H9 (cell line): ENCODE measurements at regions not wholly inside any gene's neighbourhood (a gene's known extent, or its start where the extent isn't known, plus 50 kb on each side); places are given as distances from the start of the nearest gene placed in this dataset.

Experiments
- DNase-seq: peaks from one replicate; pipeline ENCODE4 v3.0.0-alpha.2; 2017
- H2AFZ ChIP-seq: one replicate; pipeline ENCODE4 v1.6.1; 2013; ENCODE audit warnings: mild to moderate bottlenecking, low read length, control low read depth, moderate library complexity
- H2AK5ac ChIP-seq: 2 replicates; pipeline ENCODE4 v1.6.1; 2013; ENCODE audit warnings: low read length, control low read depth, mixed read lengths; ENCODE audit not compliant: insufficient read length
- H2BK120ac ChIP-seq: one replicate; pipeline ENCODE4 v1.6.1; 2013; ENCODE audit warnings: low read depth, mild to moderate bottlenecking, low read length, control low read depth, inconsistent platforms; ENCODE audit not compliant: poor library complexity, severe bottlenecking
- H2BK12ac ChIP-seq: 2 replicates; pipeline ENCODE4 v1.6.1; 2013; ENCODE audit warnings: low read length, control low read depth, mixed read lengths, low read depth; ENCODE audit not compliant: insufficient read length
- H2BK15ac ChIP-seq: 2 replicates; pipeline ENCODE4 v1.6.1; 2013; ENCODE audit warnings: low read depth, low read length, control low read depth
- H2BK20ac ChIP-seq: one replicate; pipeline ENCODE4 v1.6.1; 2013; ENCODE audit warnings: low read depth, mild to moderate bottlenecking, low read length, control low read depth, inconsistent platforms; ENCODE audit not compliant: poor library complexity, severe bottlenecking
- H2BK5ac ChIP-seq: 2 replicates; pipeline ENCODE4 v1.6.1; 2013; ENCODE audit warnings: low read length, control low read depth, mixed read lengths; ENCODE audit not compliant: insufficient read length
- H3K14ac ChIP-seq: 2 replicates; pipeline ENCODE4 v1.6.1; 2013; ENCODE audit warnings: low read length, control low read depth; ENCODE audit not compliant: insufficient read depth
- H3K18ac ChIP-seq: 2 replicates; pipeline ENCODE4 v1.6.1; 2013; ENCODE audit warnings: low read depth, mild to moderate bottlenecking, mixed read lengths, low read length, control low read depth; ENCODE audit not compliant: insufficient read length
- H3K23ac ChIP-seq: 2 replicates; pipeline ENCODE4 v1.6.1; 2013; ENCODE audit warnings: low read length, control low read depth, mixed read lengths, low read depth; ENCODE audit not compliant: insufficient read length
- H3K23me2 ChIP-seq: 2 replicates; pipeline ENCODE4 v1.6.1; 2013; ENCODE audit warnings: low read depth, mild to moderate bottlenecking, mixed read lengths, low read length, control low read depth; ENCODE audit not compliant: insufficient read length, poor library complexity, severe bottlenecking
- H3K27ac ChIP-seq: 2 replicates; pipeline ENCODE4 v1.5.1; 2013; ENCODE audit warnings: low read length, control low read depth, mixed read lengths, low read depth; ENCODE audit not compliant: insufficient read length
- H3K27me3 ChIP-seq: 2 replicates; pipeline ENCODE4 v1.6.1; 2013; ENCODE audit warnings: low read length, control low read depth, inconsistent platforms; ENCODE audit not compliant: insufficient read depth
- H3K4ac ChIP-seq: 2 replicates; pipeline ENCODE4 v1.6.1; 2013; ENCODE audit warnings: low read depth, mild to moderate bottlenecking, control low read depth, inconsistent platforms, low read length, moderate library complexity
- H3K4me1 ChIP-seq: 2 replicates; pipeline ENCODE4 v1.6.1; 2013; ENCODE audit warnings: low read length, control low read depth, inconsistent platforms; ENCODE audit not compliant: insufficient read depth
- H3K4me2 ChIP-seq: 2 replicates; pipeline ENCODE4 v1.6.1; 2013; ENCODE audit warnings: low read length, control low read depth, mixed read lengths; ENCODE audit not compliant: insufficient read length, insufficient read depth
- H3K56ac ChIP-seq: 2 replicates; pipeline ENCODE4 v1.6.1; 2013; ENCODE audit warnings: low read depth, mild to moderate bottlenecking, mixed read lengths, low read length, control low read depth; ENCODE audit not compliant: insufficient read length
- H3K79me1 ChIP-seq: 2 replicates; pipeline ENCODE4 v1.6.1; 2013; ENCODE audit warnings: low read depth, mild to moderate bottlenecking, moderate library complexity, low read length, control low read depth, inconsistent platforms; ENCODE audit not compliant: insufficient read depth, poor library complexity, severe bottlenecking
- H3K79me2 ChIP-seq: 2 replicates; pipeline ENCODE4 v1.6.1; 2013; ENCODE audit warnings: low read length, control low read depth, inconsistent platforms; ENCODE audit not compliant: insufficient read depth
- H3K9ac ChIP-seq: 2 replicates; pipeline ENCODE4 v1.6.1; 2013; ENCODE audit warnings: low read length, control low read depth, mixed read lengths; ENCODE audit not compliant: insufficient read length; ENCODE audit errors: extremely low read depth
- H3K9me3 ChIP-seq: one replicate; pipeline ENCODE4 v1.6.1; 2013; ENCODE audit warnings: low read depth, low read length, inconsistent platforms; ENCODE audit not compliant: control insufficient read depth
- H3T11ph ChIP-seq: one replicate; pipeline ENCODE4 v1.6.1; 2013; ENCODE audit warnings: mild to moderate bottlenecking, low read length, control low read depth, inconsistent platforms
- H4K20me1 ChIP-seq: one replicate; pipeline ENCODE4 v1.6.1; 2013; ENCODE audit not compliant: control insufficient read depth, insufficient read length, insufficient read depth
- H4K5ac ChIP-seq: 2 replicates; pipeline ENCODE4 v1.6.1; 2013; ENCODE audit warnings: low read depth, mild to moderate bottlenecking, mixed read lengths, low read length, control low read depth; ENCODE audit not compliant: insufficient read length
- H4K8ac ChIP-seq: replicated peaks from 2 replicates; pipeline ENCODE4 v1.6.1; 2013; ENCODE audit warnings: low read length, control low read depth, mixed read lengths, low read depth; ENCODE audit not compliant: insufficient read length
- H4K91ac ChIP-seq: 2 replicates; pipeline ENCODE4 v1.6.1; 2013; ENCODE audit warnings: low read depth, mild to moderate bottlenecking, moderate library complexity, mixed read lengths, low read length, control low read depth; ENCODE audit not compliant: insufficient read length
- H3K27ac Mint-ChIP-seq, 3 experiments: 2 replicates in 2 of 3; 3 replicates in 1 of 3; pipeline ENCODE4 v1.8.0; 2020 to 2021; ENCODE audit warnings: mixed read lengths in 3 of 3, mild to moderate bottlenecking in 1 of 3, moderate library complexity in 1 of 3
- H3K27me3 Mint-ChIP-seq: 2 replicates; pipeline ENCODE4 v1.8.0; 2021; ENCODE audit warnings: low read depth, mild to moderate bottlenecking, moderate library complexity, mixed read lengths
- H3K36me3 Mint-ChIP-seq, 3 experiments: 2 replicates in 2 of 3; 3 replicates in 1 of 3; pipeline ENCODE4 v1.8.0; 2020 to 2021; ENCODE audit warnings: low read depth in 3 of 3, mixed read lengths in 3 of 3; ENCODE audit not compliant: insufficient read depth in 1 of 3
- H3K4me1 Mint-ChIP-seq, 2 experiments: 2 replicates each; pipeline ENCODE4 v1.8.0; 2020; ENCODE audit warnings: mixed read lengths in 2 of 2
- H3K4me3 Mint-ChIP-seq, 2 experiments: 2 replicates in 1 of 2; 3 replicates in 1 of 2; pipeline ENCODE4 v1.8.0; 2020 to 2021; ENCODE audit warnings: mild to moderate bottlenecking in 2 of 2, mixed read lengths in 2 of 2, moderate library complexity in 1 of 2
- H3K9me3 Mint-ChIP-seq, 2 experiments: 2 replicates in 1 of 2; 3 replicates in 1 of 2; pipeline ENCODE4 v1.8.0; 2020; ENCODE audit warnings: mild to moderate bottlenecking in 2 of 2, mixed read lengths in 2 of 2, moderate library complexity in 1 of 2
- CTCF ChIP-seq: fragments of 200-600 bp; sonication (generic); conservative IDR thresholded peaks from 3 replicates; pipeline ENCODE4 v1.8.0; 2021; ENCODE audit warnings: antibody characterized with exemption, mild to moderate bottlenecking
- WGBS: extraction: QIAGEN DNeasy Blood & Tissue Kit; methylation state at CpG from one replicate; pipeline ENCODE4 v1.1.7; 2013; ENCODE audit warnings: missing lambda C conversion rate, low lambda C conversion rate, mixed read lengths; ENCODE audit not compliant: insufficient read length; ENCODE audit errors: extremely low coverage; 5-methylcytosine and 5-hydroxymethylcytosine counted together

GRCh38 chr5:125525356-125525755 lies 778.9 kb upstream of the ZNF608 start:
- Histone ChIP-seq H3K9ac (no peak overlapping the region), H2BK120ac (no peak overlapping the region), H3K4me1 (no peaks in the 10 kb centered on the region), H3K27me3 (no peaks in the 10 kb centered on the region), H2AK5ac (no peak overlapping the region), H2AFZ (no peak overlapping the region), H4K20me1 (no peaks in the 10 kb centered on the region), H3K18ac (no peak overlapping the region), H2BK5ac (no peak overlapping the region), H3K56ac (no peak overlapping the region), H3K79me1 (no peaks in the 10 kb centered on the region), H3K23ac (no peak overlapping the region), H4K91ac (no peak overlapping the region), H2BK15ac (no peak overlapping the region), H2BK20ac (no peak overlapping the region), H3K23me2 (no peaks in the 10 kb centered on the region), H3K9me3 (no peaks in the 10 kb centered on the region), H3K4ac (no peak overlapping the region), H3K14ac (no peak overlapping the region), H3K79me2 (no peaks in the 10 kb centered on the region), H3T11ph (no peak overlapping the region), H3K4me2 (no peak overlapping the region), H3K27ac (no peak overlapping the region), H4K8ac (no peak overlapping the region), H4K5ac (no peak overlapping the region), H2BK12ac (no peak overlapping the region)
- WGBS: no CpG with 5 or more reads among the region's 4 CpGs
- H3K36me3 Mint-ChIP-seq: no peaks in the 10 kb centered on the region
- DNase-seq: no peak
- H3K27me3 Mint-ChIP-seq: no peaks in the 10 kb centered on the region
- H3K27ac Mint-ChIP-seq: peak overlapping the region in 1 of 3 experiments; percentile 62; a peak in 2 of 7 replicates
- H3K9me3 Mint-ChIP-seq: no peaks in the 10 kb centered on the region; a peak in 1 of 5 replicates
- no peak overlapping the region for H3K4me3 Mint-ChIP-seq
- no peak for TF ChIP-seq CTCF
- H3K4me1 Mint-ChIP-seq: peaks cover 8 to 13% of the 10 kb centered on the region in 2 experiments; a peak in 3 of 4 replicates
